MM.1S (cell line): ENCODE measurements at regions not wholly inside any gene's neighbourhood (a gene's known extent, or its start where the extent isn't known, plus 50 kb on each side); places are given as distances from the start of the nearest gene placed in this dataset.

ENCODE experiments used
- DNase-seq: peaks from one replicate; pipeline ENCODE4 v3.0.0-alpha.2; 2015
- H2AFZ ChIP-seq: fragments of 300-600 bp; sonication (generic); 2 replicates; pipeline ENCODE4 v1.6.0; 2016; ENCODE audit warnings: antibody characterized with exemption, low read length
- H3F3A ChIP-seq: fragments of 300-600 bp; sonication (generic); 2 replicates; pipeline ENCODE4 v1.6.1; 2016; ENCODE audit warnings: mild to moderate bottlenecking, antibody characterized with exemption, low read length, moderate library complexity, mixed read lengths; ENCODE audit not compliant: insufficient read depth
- H3K27ac ChIP-seq: fragments of 300-600 bp; sonication (generic); 2 replicates; pipeline ENCODE4 v1.5.1; 2016; ENCODE audit warnings: mild to moderate bottlenecking, low read length
- H3K27me3 ChIP-seq: fragments of 300-600 bp; sonication (generic); replicated peaks from 2 replicates; pipeline ENCODE4 v1.6.0; 2016; ENCODE audit warnings: low read length; ENCODE audit not compliant: insufficient read depth
- H3K36me3 ChIP-seq: fragments of 300-600 bp; sonication (generic); replicated peaks from 2 replicates; pipeline ENCODE4 v1.6.1; 2016; ENCODE audit warnings: mild to moderate bottlenecking, low read length, mixed read lengths; ENCODE audit not compliant: insufficient read depth
- H3K4me1 ChIP-seq: fragments of 300-600 bp; sonication (generic); 2 replicates; pipeline ENCODE4 v1.6.1; 2016; ENCODE audit warnings: low read length, mixed read lengths
- H3K4me2 ChIP-seq: fragments of 300-600 bp; sonication (generic); 2 replicates; pipeline ENCODE4 v1.6.0; 2016; ENCODE audit warnings: low read depth, low read length
- H3K4me3 ChIP-seq: fragments of 300-600 bp; sonication (generic); 2 replicates; pipeline ENCODE4 v1.5.1; 2016; ENCODE audit warnings: low read length, mixed read lengths
- H3K79me2 ChIP-seq: fragments of 300-600 bp; sonication (generic); 2 replicates; pipeline ENCODE4 v1.6.1; 2016; ENCODE audit warnings: mixed run types, low read length, mixed read lengths
- H3K9ac ChIP-seq: fragments of 300-600 bp; sonication (generic); 2 replicates; pipeline ENCODE4 v1.6.1; 2016; ENCODE audit warnings: low read length, mixed read lengths
- H3K9me2 ChIP-seq: fragments of 300-600 bp; sonication (generic); replicated peaks from 2 replicates; pipeline ENCODE4 v1.6.1; 2016; ENCODE audit warnings: mild to moderate bottlenecking, low read length, mixed read lengths; ENCODE audit not compliant: insufficient read depth
- H3K9me3 ChIP-seq: fragments of 300-600 bp; sonication (generic); replicated peaks from 2 replicates; pipeline ENCODE4 v1.6.1; 2016; ENCODE audit warnings: mild to moderate bottlenecking, low read length, mixed read lengths; ENCODE audit not compliant: insufficient read depth
- H4K20me1 ChIP-seq: fragments of 300-600 bp; sonication (generic); 2 replicates; pipeline ENCODE4 v1.6.1; 2016; ENCODE audit warnings: mild to moderate bottlenecking, low read length, moderate library complexity, mixed read lengths; ENCODE audit not compliant: insufficient read depth
- CTCF ChIP-seq: fragments of 300-600 bp; sonication (generic); IDR thresholded peaks from 2 replicates; pipeline ENCODE4 v1.5.1; 2016; ENCODE audit warnings: antibody characterized with exemption, low read length, mixed read lengths
- EZH2 ChIP-seq: fragments of 300-600 bp; sonication (generic); optimal IDR thresholded peaks from 2 replicates; pipeline ENCODE3; 2017; ENCODE audit warnings: low read depth, mild to moderate bottlenecking, antibody characterized with exemption, low read length, mixed read lengths
- EZH2phosphoT487 ChIP-seq: fragments of 300-600 bp; sonication (generic); IDR thresholded peaks from 2 replicates; pipeline ENCODE4 v1.6.1; 2018; ENCODE audit warnings: antibody characterized with exemption, low read length

GRCh38 chr10:89079961-89080360 is 89.4 kb downstream of the FAS start:
- no peaks in the 10 kb centered on the region for H3K79me2 ChIP-seq
- H3K4me3 ChIP-seq, result no peak overlapping the region
- no peak overlapping the region for H3K4me2 ChIP-seq
- H3K27ac ChIP-seq, result no peak overlapping the region
- H3F3A ChIP-seq, result 0 out of 2 replicates have a peak, but pooled peaks cover 2% of the 10 kb centered on the region
- no peaks in the 10 kb centered on the region for H4K20me1 ChIP-seq
- H3K27me3 ChIP-seq, result peaks cover 20% of the 10 kb centered on the region; the same call in 1 of the 2 replicates
- H3K9ac ChIP-seq, result no peak overlapping the region
- no peak overlapping the region for H2AFZ ChIP-seq
- no peaks in the 10 kb centered on the region for H3K9me2 ChIP-seq
- TF ChIP-seq EZH2 (no peak), EZH2phosphoT487 (no peak), CTCF (no peak)
- peaks cover 5% of the 10 kb centered on the region; the same call in 1 of the 2 replicates for H3K4me1 ChIP-seq
- DNase-seq, result no peak
- H3K9me3 ChIP-seq, result no peaks in the 10 kb centered on the region
- H3K36me3 ChIP-seq, result no peaks in the 10 kb centered on the region

GRCh38 chr10:89078724-89079672 is 88.4 kb downstream of the FAS start:
- Histone ChIP-seq H3K9me2 (no peaks in the 10 kb centered on the region), H3K9me3 (no peaks in the 10 kb centered on the region), H2AFZ (no peak overlapping the region), H3K4me2 (no peak overlapping the region), H3K27ac (no peak overlapping the region), H4K20me1 (no peaks in the 10 kb centered on the region), H3K27me3 (peaks cover 20% of the 10 kb centered on the region; the same call in 1 of the 2 replicates), H3K36me3 (no peaks in the 10 kb centered on the region), H3F3A (peaks cover 2% of the 10 kb centered on the region; the same call in 1 of the 2 replicates), H3K79me2 (no peaks in the 10 kb centered on the region), H3K9ac (no peak overlapping the region), H3K4me1 (peaks cover 5% of the 10 kb centered on the region), H3K4me3 (no peak overlapping the region)
- no peak for DNase-seq
- no peak for TF ChIP-seq EZH2phosphoT487

- H3K9me2 ChIP-seq, result no peaks in the 10 kb centered on the region
- no peaks in the 10 kb centered on the region; the same call in 1 of the 2 replicates for H3F3A ChIP-seq
- no peak overlapping the region for H3K27ac ChIP-seq
- no peaks in the 10 kb centered on the region for H3K79me2 ChIP-seq
- no peaks in the 10 kb centered on the region for H4K20me1 ChIP-seq
- DNase-seq, result no peak
- no peak overlapping the region for H2AFZ ChIP-seq
- no peak overlapping the region for H3K9ac ChIP-seq
- H3K4me2 ChIP-seq, result no peak overlapping the region
- TF ChIP-seq CTCF (no peak), EZH2phosphoT487 (no peak), EZH2 (no peak)
- no peaks in the 10 kb centered on the region for H3K36me3 ChIP-seq
- no peaks in the 10 kb centered on the region for H3K9me3 ChIP-seq
- H3K27me3 ChIP-seq, result 0 out of 2 replicates have a peak, but pooled peaks cover 9% of the 10 kb centered on the region
- H3K4me3 ChIP-seq, result no peak overlapping the region
- peaks cover 13% of the 10 kb centered on the region for H3K4me1 ChIP-seq
Measured at GRCh38 chr10:89076120-89076519, 85.5 kb downstream of the FAS start.

- Histone ChIP-seq H3K4me2 (no peak overlapping the region), H3F3A (no peaks in the 10 kb centered on the region; the same call in 1 of the 2 replicates), H3K4me1 (peaks cover 13% of the 10 kb centered on the region), H3K36me3 (no peaks in the 10 kb centered on the region), H3K9me2 (no peaks in the 10 kb centered on the region), H3K4me3 (no peak overlapping the region), H3K79me2 (no peaks in the 10 kb centered on the region), H4K20me1 (no peaks in the 10 kb centered on the region), H3K9ac (no peak overlapping the region), H3K27ac (no peak overlapping the region), H2AFZ (no peak overlapping the region), H3K27me3 (0 out of 2 replicates have a peak, but pooled peaks cover 6% of the 10 kb centered on the region), H3K9me3 (no peaks in the 10 kb centered on the region)
- TF ChIP-seq EZH2phosphoT487, result no peak
- TF ChIP-seq CTCF, result no peak
- TF ChIP-seq EZH2, result no peak
- DNase-seq, result no peak
Measured at GRCh38 chr10:89075631-89076030, 85.0 kb downstream of the FAS start.
